ENCODE measurements at regions not wholly inside any gene's neighbourhood (a gene's known extent, or its start where the extent isn't known, plus 50 kb on each side); places are given as distances from the start of the nearest gene placed in this dataset.

- TF ChIP-seq CTCF (IDR thresholded peaks at IDR 0.05) (no peak), ZFX (IDR thresholded peaks at IDR 0.05; ENCODE audit: borderline replicate concordance) (no peak)
- no peak overlapping the region for H3K27ac ChIP-seq
Observed at GRCh38 chr12:74641694-74642093, 104.1 kb downstream of the ATXN7L3B start.

- no peak overlapping the region for H3K27ac ChIP-seq
- TF ChIP-seq CTCF (IDR thresholded peaks at IDR 0.05) (no peak), ZFX (IDR thresholded peaks at IDR 0.05; ENCODE audit: borderline replicate concordance) (no peak)
Observed at GRCh38 chr12:74644681-74645080, 107.0 kb downstream of the ATXN7L3B start.

GRCh38 chr12:74646831-74647230 lies 109.2 kb downstream of the ATXN7L3B start:
- no peak overlapping the region for H3K27ac ChIP-seq

GRCh38 chr12:74647256-74647655 lies 109.6 kb downstream of the ATXN7L3B start:
- no peak overlapping the region for H3K27ac ChIP-seq
- TF ChIP-seq CTCF (IDR thresholded peaks at IDR 0.05): peak; percentile 38
- TF ChIP-seq ZFX (IDR thresholded peaks at IDR 0.05; ENCODE audit: borderline replicate concordance): no peak

More at GRCh38 chr12:74646831-74647230, 109.2 kb downstream of the ATXN7L3B start:
- TF ChIP-seq CTCF (IDR thresholded peaks at IDR 0.05) (peak; percentile 84), ZFX (IDR thresholded peaks at IDR 0.05; ENCODE audit: borderline replicate concordance) (no peak)

- H3K27ac ChIP-seq: no peak overlapping the region
- TF ChIP-seq CTCF (IDR thresholded peaks at IDR 0.05) (no peak), ZFX (IDR thresholded peaks at IDR 0.05; ENCODE audit: borderline replicate concordance) (no peak)
Observed at GRCh38 chr12:74656251-74656650, 118.6 kb downstream of the ATXN7L3B start.

GRCh38 chr12:74660442-74660841 lies 122.8 kb downstream of the ATXN7L3B start:
- no peak for TF ChIP-seq CTCF (IDR thresholded peaks at IDR 0.05)
- no peak for TF ChIP-seq ZFX (IDR thresholded peaks at IDR 0.05; ENCODE audit: borderline replicate concordance)
- no peak overlapping the region for H3K27ac ChIP-seq

GRCh38 chr12:74663958-74664357 lies 126.3 kb downstream of the ATXN7L3B start:
- no peak for TF ChIP-seq ZFX (IDR thresholded peaks at IDR 0.05; ENCODE audit: borderline replicate concordance)
- TF ChIP-seq CTCF (IDR thresholded peaks at IDR 0.05): no peak
- no peak overlapping the region for H3K27ac ChIP-seq
